B cell (primary cell): ENCODE measurements at regions not wholly inside any gene's neighbourhood (a gene's known extent, or its start where the extent isn't known, plus 50 kb on each side); places are given as distances from the start of the nearest gene placed in this dataset.

ENCODE experiments used
- ATAC-seq: fragments of 200-7000 bp; cut with Tn5 transposase; one replicate; pipeline ENCODE4 v1.10.0; 2021; ENCODE audit warnings: low read depth, mild to moderate bottlenecking, moderate number of reproducible peaks, moderate library complexity
- CTCF ChIA-PET: fragments of 350-600 bp; sonication (Branson Sonifier 250); formaldehyde crosslinking; loops from one replicate; lab custom pipeline; 2021; ENCODE audit warnings: antibody characterized with exemption, inconsistent platforms; lab: Charles Lee
- POLR2A ChIA-PET: fragments of 350-600 bp; sonication (Branson Sonifier 250); formaldehyde crosslinking; loops from one replicate; lab custom pipeline; 2021; ENCODE audit warnings: antibody characterized with exemption; lab: Charles Lee
- DNase-seq: peaks from one replicate; pipeline ENCODE4 v3.0.0; 2013
- H2AFZ ChIP-seq: 2 replicates; pipeline ENCODE4 v1.6.1; 2012; ENCODE audit warnings: mild to moderate bottlenecking, low read depth, low read length; ENCODE audit not compliant: insufficient read depth, poor library complexity, severe bottlenecking
- H3K27ac ChIP-seq, 2 donors: 1 replicate in 1 of 2; 2 replicates in 1 of 2; pipeline ENCODE4 v1.5.1; 2012 to 2013; ENCODE audit warnings: low read length in 2 of 2, mild to moderate bottlenecking in 2 of 2, moderate library complexity in 1 of 2
- H3K27me3 ChIP-seq, 4 experiments: fragments of 200-600 bp in 1 of 4; sonication (generic) in 1 of 4; replicated peaks in 1 of 4; 1 replicate in 2 of 4; 2 replicates in 2 of 4; pipeline versions ENCODE4 v1.6.1 to v1.7.0; 2013 to 2016; ENCODE audit warnings: low read length in 3 of 4, mild to moderate bottlenecking in 2 of 4, mixed read lengths in 1 of 4, moderate library complexity in 1 of 4; ENCODE audit not compliant: insufficient read depth in 4 of 4, control insufficient read depth in 3 of 4; ENCODE audit errors: control extremely low read depth in 1 of 4
- H3K36me3 ChIP-seq, 2 experiments: replicated peaks in 1 of 2; 1 replicate in 1 of 2; 2 replicates in 1 of 2; pipeline versions ENCODE4 v1.6.1 to v1.7.1; 2013; ENCODE audit warnings: low read length in 1 of 2; ENCODE audit not compliant: insufficient read depth in 2 of 2, control insufficient read depth in 1 of 2; ENCODE audit errors: control extremely low read depth in 1 of 2, extremely low read depth in 1 of 2
- H3K4me1 ChIP-seq, 2 donors: fragments of 200-600 bp in 1 of 2; sonication (generic) in 1 of 2; 1 replicate in 1 of 2; 2 replicates in 1 of 2; pipeline versions ENCODE4 v1.5.1 to v1.6.1; 2013 to 2017; ENCODE audit warnings: low read length in 2 of 2; ENCODE audit not compliant: control insufficient read depth in 2 of 2, insufficient read depth in 2 of 2
- H3K4me2 ChIP-seq: replicated peaks from 2 replicates; pipeline ENCODE3; 2012; ENCODE audit warnings: mild to moderate bottlenecking, low read depth, low read length; ENCODE audit not compliant: poor library complexity, severe bottlenecking
- H3K4me3 ChIP-seq, 5 experiments: fragments of 200-600 bp in 1 of 5; sonication (generic) in 1 of 5; 1 replicate in 3 of 5; 2 replicates in 2 of 5; pipeline versions ENCODE4 v1.5.1 to v1.7.0; 2011 to 2016; ENCODE audit warnings: low read length in 4 of 5, mild to moderate bottlenecking in 4 of 5, low read depth in 2 of 5, control low read depth in 1 of 5, moderate library complexity in 1 of 5; ENCODE audit not compliant: insufficient read depth in 1 of 5; ENCODE audit errors: control extremely low read depth in 1 of 5, extremely low read depth in 1 of 5
- H3K79me2 ChIP-seq: fragments of 200-600 bp; sonication (generic); one replicate; pipeline ENCODE4 v1.6.0; 2016; ENCODE audit warnings: low read length; ENCODE audit not compliant: control insufficient read depth, insufficient read depth
- H3K9ac ChIP-seq: fragments of 200-600 bp; sonication (generic); 2 replicates; pipeline ENCODE4 v1.6.1; 2017; ENCODE audit warnings: mild to moderate bottlenecking, low read length, moderate library complexity
- H3K9me3 ChIP-seq, 3 donors: one replicate each; pipeline versions ENCODE4 v1.6.1 to v1.7.1; 2013; ENCODE audit warnings: low read length in 2 of 3; ENCODE audit not compliant: control insufficient read depth in 2 of 3, insufficient read depth in 1 of 3; ENCODE audit errors: control extremely low read depth in 1 of 3
- H4K20me1 ChIP-seq: 2 replicates; pipeline ENCODE4 v1.6.0; 2012; ENCODE audit warnings: mild to moderate bottlenecking, low read length; ENCODE audit not compliant: insufficient read depth, control insufficient read depth, poor library complexity, severe bottlenecking
- H3K27ac Mint-ChIP-seq: one replicate; pipeline ENCODE4 v1.8.0; 2021; ENCODE audit warnings: mixed read lengths
- H3K27me3 Mint-ChIP-seq: one replicate; pipeline ENCODE4 v1.8.0; 2021; ENCODE audit warnings: mixed read lengths
- H3K4me1 Mint-ChIP-seq: one replicate; pipeline ENCODE4 v1.8.0; 2021; ENCODE audit warnings: mixed read lengths
- H3K4me3 Mint-ChIP-seq: one replicate; pipeline ENCODE4 v1.8.0; 2021; ENCODE audit warnings: mixed read lengths
- H3K9me3 Mint-ChIP-seq: one replicate; pipeline ENCODE4 v1.8.0; 2022; ENCODE audit warnings: mixed read lengths; ENCODE audit not compliant: insufficient read depth
- CTCF ChIP-seq: fragments of 200-600 bp; IDR thresholded peaks from one replicate; pipeline ENCODE4 v1.8.0; 2022; ENCODE audit warnings: antibody characterized with exemption, mild to moderate bottlenecking
- EZH2 ChIP-seq: IDR thresholded peaks from 2 replicates; pipeline ENCODE4 v1.6.1; 2012; ENCODE audit warnings: borderline replicate concordance, low read depth, mild to moderate bottlenecking, moderate library complexity, low read length; ENCODE audit not compliant: insufficient read depth, poor library complexity, severe bottlenecking
- WGBS: methylation state at CpG from one replicate; pipeline ENCODE4 v1.1.5; 2013; ENCODE audit warnings: missing lambda C conversion rate; ENCODE audit not compliant: insufficient coverage; 5-methylcytosine and 5-hydroxymethylcytosine counted together
- intact Hi-C: fragments of 100-400 bp; cut with micrococcal nuclease; formaldehyde crosslinking; loops from one replicate; pipeline ENCODE4 v1.10.0; 2022

GRCh38 chr5:154648706-154649105, 106.5 kb upstream of the LARP1 start:
- ATAC-seq (no peak), DNase-seq (no peak)
- no peak for TF ChIP-seq EZH2
- no peak for TF ChIP-seq CTCF
- peaks cover 12% of the 10 kb centered on the region for H3K27me3 Mint-ChIP-seq
- Histone ChIP-seq H3K27me3 (peaks cover 0 to 16% (median 2%) of the 10 kb centered on the region in 4 experiments), H3K4me3 (no peak overlapping the region), H3K36me3 (no peaks in the 10 kb centered on the region), H3K4me2 (no peak overlapping the region), H4K20me1 (no peaks in the 10 kb centered on the region), H3K79me2 (no peaks in the 10 kb centered on the region), H3K9ac (no peak overlapping the region), H3K27ac (no peak overlapping the region), H2AFZ (no peak overlapping the region), H3K4me1 (peaks cover 15% of the 10 kb centered on the region in 2 donors), H3K9me3 (no peaks in the 10 kb centered on the region)
- whole genome bisulfite sequencing: no CpG with 5 or more reads among the region's 9 CpGs
- POLR2A ChIA-PET: no interaction called here
- no peak overlapping the region for H3K27ac Mint-ChIP-seq
- H3K4me3 Mint-ChIP-seq: peak overlapping the region; percentile 1
- intact Hi-C loops: no loop called here
- H3K4me1 Mint-ChIP-seq: peaks cover 15% of the 10 kb centered on the region
- H3K9me3 Mint-ChIP-seq: no peaks in the 10 kb centered on the region
- CTCF ChIA-PET: interaction anchor here (0.6 to 7.8 kb wide), 4 partner anchors 23 to 298 kb away, joined by 3 to 84 read pairs (median 6); partner anchors contain the start of gene GEMIN5

GRCh38 chr5:154648229-154648628, 106.9 kb upstream of the LARP1 start:
- no peak for TF ChIP-seq EZH2
- no peak for TF ChIP-seq CTCF
- no peaks in the 10 kb centered on the region for H4K20me1 ChIP-seq
- no peaks in the 10 kb centered on the region for H3K36me3 ChIP-seq
- Mint-ChIP-seq H3K4me1 (peaks cover 15% of the 10 kb centered on the region), H3K9me3 (no peaks in the 10 kb centered on the region), H3K27me3 (peaks cover 17% of the 10 kb centered on the region), H3K27ac (no peak overlapping the region), H3K4me3 (no peak overlapping the region)
- CTCF ChIA-PET: interaction anchor here (0.6 to 7.8 kb wide), 5 partner anchors 23 to 576 kb away, joined by 3 to 84 read pairs (median 4); no protein-coding TSS in a partner anchor
- POLR2A ChIA-PET: no interaction called here
- DNase-seq (no peak), ATAC-seq (no peak)
- peaks cover 0 to 4% (median 0%) of the 10 kb centered on the region in 3 donors for H3K9me3 ChIP-seq
- peaks cover 14 to 15% of the 10 kb centered on the region in 2 donors for H3K4me1 ChIP-seq
- no peak overlapping the region for H3K4me2 ChIP-seq
- WGBS: over 99% methylated on average over 10 of the region's 16 CpGs
- no peak overlapping the region for H3K4me3 ChIP-seq
- H3K79me2 ChIP-seq: no peaks in the 10 kb centered on the region
- peaks cover 0 to 16% (median 2%) of the 10 kb centered on the region in 4 experiments for H3K27me3 ChIP-seq
- H3K27ac ChIP-seq: no peak overlapping the region
- intact Hi-C loops: no loop called here
- no peak overlapping the region for H3K9ac ChIP-seq
- no peak overlapping the region for H2AFZ ChIP-seq
